Endothelial cell of umbilical vein (primary cell): ENCODE measurements at regions not wholly inside any gene's neighbourhood (a gene's known extent, or its start where the extent isn't known, plus 50 kb on each side); places are given as distances from the start of the nearest gene placed in this dataset.

Source experiments
- BruUV-seq: library from RNA; stranded (reverse); fragments of 400-500 nt; replicated peaks from 2 replicates; lab custom pipeline; 2021; lab: Mats Ljungman, UMichigan
- CTCF ChIA-PET: fragments of 300-600, 350-600 bp; sonication (Branson Sonifier 250); formaldehyde crosslinking; loops from one replicate; lab custom pipeline; 2021; ENCODE audit warnings: antibody characterized with exemption, inconsistent platforms; lab: Charles Lee
- POLR2A ChIA-PET: fragments of 300-600, 350-600 bp; sonication (Branson Sonifier 250); formaldehyde crosslinking; loops from one replicate; lab custom pipeline; 2021; ENCODE audit warnings: antibody characterized with exemption, inconsistent platforms; lab: Charles Lee
- DNase-seq: peaks from one replicate; pipeline ENCODE4 v3.0.0-alpha.2; 2011; ENCODE audit warnings: low read depth, low spot score
- FAIRE-seq: peaks from 2 replicates; lab custom pipeline; 2011; peaks lifted over from hg19 to GRCh38; lab: Jason Lieb, UNC
- H2AFZ ChIP-seq: 2 replicates; pipeline ENCODE4 v1.6.0; 2012; ENCODE audit warnings: low read depth, low read length, control low read depth, inconsistent platforms
- H3K27ac ChIP-seq: 2 replicates; pipeline ENCODE4 v1.5.1; 2011; ENCODE audit warnings: low read depth, mild to moderate bottlenecking, control low read depth, low read length, moderate library complexity; ENCODE audit not compliant: insufficient read depth
- H3K27me3 ChIP-seq, 2 experiments: 2 replicates each; pipeline versions ENCODE4 v1.6.0 to v1.6.1; 2011; ENCODE audit warnings: low read length in 2 of 2, mixed read lengths in 1 of 2; ENCODE audit not compliant: control insufficient read depth in 2 of 2, insufficient read depth in 2 of 2
- H3K36me3 ChIP-seq, 2 experiments: 2 replicates in 1 of 2; 3 replicates in 1 of 2; pipeline ENCODE4 v1.5.1; 2011; ENCODE audit warnings: low read length in 2 of 2, mild to moderate bottlenecking in 1 of 2, moderate library complexity in 1 of 2; ENCODE audit not compliant: control insufficient read depth in 2 of 2, insufficient read depth in 2 of 2; ENCODE audit errors: extremely low read depth in 1 of 2
- H3K4me1 ChIP-seq: 3 replicates; pipeline ENCODE4 v1.5.1; 2011; ENCODE audit warnings: mild to moderate bottlenecking, low read length; ENCODE audit not compliant: control insufficient read depth, insufficient read depth; ENCODE audit errors: extremely low read depth
- H3K4me2 ChIP-seq: 2 replicates; pipeline ENCODE4 v1.6.1; 2011; ENCODE audit warnings: low read length, control low read depth, mixed read lengths; ENCODE audit not compliant: insufficient read depth
- H3K4me3 ChIP-seq, 3 experiments: fragments of 200-600 bp in 1 of 3; sonication (generic), shearing (Covaris generic) in 1 of 3; replicated peaks in 1 of 3; 2 replicates each; pipeline ENCODE4 v1.5.1; 2011 to 2016; ENCODE audit warnings: control low read depth in 3 of 3, low read length in 3 of 3, mild to moderate bottlenecking in 2 of 3, inconsistent platforms in 1 of 3, low read depth in 1 of 3, moderate library complexity in 1 of 3; ENCODE audit not compliant: insufficient read depth in 1 of 3
- H3K79me2 ChIP-seq: 2 replicates; pipeline ENCODE4 v1.6.0; 2012; ENCODE audit warnings: low read length, inconsistent platforms; ENCODE audit not compliant: control insufficient read depth, insufficient read depth
- H3K9ac ChIP-seq: replicated peaks from 2 replicates; pipeline ENCODE3; 2011; ENCODE audit warnings: low read length, control low read depth; ENCODE audit not compliant: insufficient read depth; ENCODE audit errors: extremely low read depth
- H3K9me1 ChIP-seq: replicated peaks from 3 replicates; pipeline ENCODE4 v1.6.0; 2011; ENCODE audit warnings: mild to moderate bottlenecking, low read length; ENCODE audit not compliant: control insufficient read depth, insufficient read depth; ENCODE audit errors: extremely low read depth
- H3K9me3 ChIP-seq: replicated peaks from 2 replicates; pipeline ENCODE4 v1.5.1; 2012; ENCODE audit warnings: low read length, inconsistent platforms; ENCODE audit not compliant: control insufficient read depth, insufficient read depth
- H4K20me1 ChIP-seq: replicated peaks from 2 replicates; pipeline ENCODE3; 2011; ENCODE audit warnings: mild to moderate bottlenecking, low read length; ENCODE audit not compliant: control insufficient read depth, insufficient read depth; ENCODE audit errors: extremely low read depth
- CTCF ChIP-seq, 2 donors: IDR thresholded peaks; 1 replicate in 1 of 2; 2 replicates in 1 of 2; pipeline ENCODE4 v1.5.1; 2011; ENCODE audit warnings: low read length in 2 of 2, mild to moderate bottlenecking in 2 of 2, moderate library complexity in 2 of 2, control low read depth in 1 of 2, inconsistent platforms in 1 of 2, low read depth in 1 of 2; ENCODE audit not compliant: insufficient read depth in 1 of 2; ENCODE audit errors: extremely low read depth in 1 of 2
- EZH2 ChIP-seq: IDR thresholded peaks from 2 replicates; pipeline ENCODE4 v1.6.1; 2012; ENCODE audit warnings: borderline replicate concordance, low read depth, mild to moderate bottlenecking, moderate library complexity, low read length, inconsistent platforms; ENCODE audit not compliant: severe bottlenecking
- FOS ChIP-seq: IDR thresholded peaks from 2 replicates; pipeline ENCODE4 v1.6.1; 2011; ENCODE audit warnings: mild to moderate bottlenecking, low read length, moderate library complexity, borderline replicate concordance; ENCODE audit not compliant: insufficient read depth
- GATA2 ChIP-seq: IDR thresholded peaks from 2 replicates; pipeline ENCODE4 v1.7.0; 2011; ENCODE audit warnings: low read depth, mild to moderate bottlenecking, moderate library complexity, mixed read lengths, low read length; ENCODE audit not compliant: insufficient read length, insufficient read depth
- JUN ChIP-seq: IDR thresholded peaks from 2 replicates; pipeline ENCODE4 v1.6.1; 2011; ENCODE audit warnings: borderline replicate concordance, low read depth; ENCODE audit not compliant: insufficient read length, insufficient read depth
- MAX ChIP-seq: IDR thresholded peaks from 2 replicates; pipeline ENCODE4 v1.6.1; 2011; ENCODE audit not compliant: insufficient read depth, insufficient read length
- MYC ChIP-seq: IDR thresholded peaks from one replicate; pipeline ENCODE4 v1.6.1; 2011; ENCODE audit warnings: mild to moderate bottlenecking, low read depth, low read length
- POLR2A ChIP-seq: IDR thresholded peaks from 2 replicates; pipeline ENCODE4 v1.6.1; 2012; ENCODE audit warnings: low read depth, mild to moderate bottlenecking, control low read depth, low read length
- POLR2AphosphoS5 ChIP-seq: IDR thresholded peaks from 2 replicates; pipeline ENCODE4 v1.6.1; 2012; ENCODE audit warnings: low read depth, mild to moderate bottlenecking, control low read depth, low read length, moderate library complexity; ENCODE audit not compliant: insufficient read depth
- dilution Hi-C: fragments of 300-500 bp; cut with MboI; formaldehyde crosslinking; loops from one replicate; pipeline ENCODE4 v1.15.0; 2019; ENCODE audit warnings: low sequenced_read_pairs; ENCODE audit not compliant: extremely low pct_ligation_motif_present
- intact Hi-C: fragments of 100-400 bp; cut with micrococcal nuclease; formaldehyde crosslinking; loops from one replicate; pipeline ENCODE4 v1.10.0; 2022

GRCh38 chr2:71849111-71849510 is 298.6 kb downstream of the CYP26B1 start:
- CTCF ChIA-PET, result interaction anchor here (1.2 kb wide), 1 partner anchor 266 kb away, joined by 3 read pairs; no protein-coding TSS in a partner anchor
- Histone ChIP-seq H3K4me2 (no peak overlapping the region), H3K9ac (no peak overlapping the region), H3K4me1 (peaks cover 3% of the 10 kb centered on the region), H3K4me3 (no peak overlapping the region), H3K9me1 (no peaks in the 10 kb centered on the region), H3K27me3 (peaks cover 6% of the 10 kb centered on the region in 2 experiments), H2AFZ (no peak overlapping the region), H3K36me3 (no peaks in the 10 kb centered on the region), H3K79me2 (no peaks in the 10 kb centered on the region), H3K27ac (no peak overlapping the region), H3K9me3 (no peaks in the 10 kb centered on the region), H4K20me1 (no peaks in the 10 kb centered on the region)
- DNase-seq (no peak), FAIRE-seq (no peak)
- POLR2A ChIA-PET, result no interaction called here
- BruUV-seq, result no TSS peak
- dilution Hi-C loops, result no loop called here
- intact Hi-C loops, result no loop called here
- TF ChIP-seq MAX, result no peak
- no peak for TF ChIP-seq EZH2
- no peak for TF ChIP-seq POLR2A
- no peak for TF ChIP-seq CTCF (IDR thresholded peaks at IDR 0.05; ENCODE audit: extremely low read depth in 1 of 2, insufficient read depth in 1 of 2, low read depth in 1 of 2, low read length in 2 of 2)
- TF ChIP-seq GATA2, result no peak
- TF ChIP-seq JUN, result no peak
- TF ChIP-seq FOS, result no peak
- no peak for TF ChIP-seq MYC
- no peak for TF ChIP-seq POLR2AphosphoS5
